NT2/D1 (cell line): ENCODE measurements at regions not wholly inside any gene's neighbourhood (a gene's known extent, or its start where the extent isn't known, plus 50 kb on each side); places are given as distances from the start of the nearest gene placed in this dataset.

ENCODE experiments used
- SUZ12 ChIP-seq: IDR thresholded peaks from 2 replicates; pipeline ENCODE4 v1.6.1; 2011; ENCODE audit not compliant: insufficient read length, insufficient read depth; ENCODE audit errors: extremely low read depth
- YY1 ChIP-seq: IDR thresholded peaks from 2 replicates; pipeline ENCODE4 v1.6.1; 2011; ENCODE audit not compliant: insufficient read length, insufficient read depth
- ZNF274 ChIP-seq: IDR thresholded peaks from 2 replicates; pipeline ENCODE4 v1.6.1; 2011; ENCODE audit warnings: mild to moderate bottlenecking, low read depth, low read length

DNA sequence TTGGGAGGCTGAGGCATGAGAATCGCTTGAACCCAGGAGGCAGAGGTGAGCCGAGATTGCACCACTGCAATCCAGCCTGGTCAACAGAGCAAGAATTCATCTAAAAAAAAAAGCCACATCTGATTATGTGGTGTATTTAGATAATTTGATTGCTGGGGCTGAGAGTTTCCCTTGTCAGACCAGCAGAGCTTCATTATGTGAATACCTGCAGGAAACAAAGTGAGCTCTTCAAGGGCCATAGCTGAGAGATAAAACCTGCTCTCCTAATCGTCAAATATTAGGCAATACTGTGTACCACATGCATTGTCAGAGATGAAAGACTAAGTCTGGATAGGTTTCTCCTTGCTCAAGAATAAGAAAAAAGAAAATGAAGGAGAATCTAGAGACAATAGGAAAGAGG is 800.0 kb upstream of the IGFBP7 start:
- TF ChIP-seq ZNF274 (no peak), YY1 (no peak), SUZ12 (no peak)
